Caco-2 (cell line): ENCODE measurements at regions not wholly inside any gene's neighbourhood (a gene's known extent, or its start where the extent isn't known, plus 50 kb on each side); places are given as distances from the start of the nearest gene placed in this dataset.

Experiments
- BruUV-seq: library from RNA; stranded (reverse); fragments of 400-500 nt; replicated peaks from 2 replicates; lab custom pipeline; 2021; lab: Mats Ljungman, UMichigan
- CTCF ChIA-PET: fragments of 300-600 bp; sonication (Branson Sonifier 250); formaldehyde crosslinking; loops from one replicate; lab custom pipeline; 2022; ENCODE audit warnings: antibody characterized with exemption; lab: Charles Lee
- POLR2A ChIA-PET: fragments of 300-600 bp; sonication (Branson Sonifier 250); formaldehyde crosslinking; loops from one replicate; lab custom pipeline; 2022; ENCODE audit warnings: antibody characterized with exemption; lab: Charles Lee
- DNase-seq, 2 experiments: peaks; one replicate each; pipeline versions ENCODE4 v3.0.0 to v3.0.0-alpha.2; 2020 to 2022
- H3K27me3 ChIP-seq: replicated peaks from 2 replicates; pipeline ENCODE4 v1.6.0; 2011; ENCODE audit warnings: low read length; ENCODE audit not compliant: control insufficient read depth, insufficient read depth
- H3K36me3 ChIP-seq: 2 replicates; pipeline ENCODE4 v1.5.1; 2011; ENCODE audit warnings: low read length; ENCODE audit not compliant: control insufficient read depth, insufficient read depth
- H3K4me1 ChIP-seq: fragments of 250-450 bp; sonication (Bioruptor Pico); 2 replicates; pipeline ENCODE4 v1.5.1; 2020; ENCODE audit warnings: mild to moderate bottlenecking
- H3K4me3 ChIP-seq: 2 replicates; pipeline ENCODE4 v1.5.1; 2011; ENCODE audit warnings: low read depth, mild to moderate bottlenecking, control low read depth, low read length
- H3K9me3 ChIP-seq: fragments of 250-450 bp; sonication (Bioruptor Pico); 2 replicates; pipeline ENCODE4 v1.5.1; 2020; ENCODE audit warnings: mild to moderate bottlenecking, moderate library complexity
- H3K27ac Mint-ChIP-seq: one replicate; pipeline ENCODE4 v1.8.0; 2022; ENCODE audit warnings: mixed read lengths; ENCODE audit not compliant: unreplicated experiment
- H3K27me3 Mint-ChIP-seq: one replicate; pipeline ENCODE4 v1.8.0; 2022; ENCODE audit warnings: mixed read lengths; ENCODE audit not compliant: insufficient read depth, unreplicated experiment
- H3K36me3 Mint-ChIP-seq: one replicate; pipeline ENCODE4 v1.8.0; 2022; ENCODE audit warnings: mild to moderate bottlenecking, mixed read lengths; ENCODE audit not compliant: insufficient read depth, unreplicated experiment
- H3K4me1 Mint-ChIP-seq: one replicate; pipeline ENCODE4 v1.8.0; 2022; ENCODE audit warnings: low read depth, mixed read lengths; ENCODE audit not compliant: unreplicated experiment
- H3K4me3 Mint-ChIP-seq: one replicate; pipeline ENCODE4 v1.8.0; 2022; ENCODE audit warnings: mild to moderate bottlenecking, moderate library complexity, mixed read lengths; ENCODE audit not compliant: unreplicated experiment
- H3K9me3 Mint-ChIP-seq: one replicate; pipeline ENCODE4 v1.8.0; 2022; ENCODE audit warnings: mixed read lengths; ENCODE audit not compliant: unreplicated experiment
- intact Hi-C: fragments of 100-400 bp; cut with micrococcal nuclease; formaldehyde crosslinking; loops from one replicate; pipeline ENCODE4 v1.10.0; 2022; ENCODE audit not compliant: unreplicated experiment
- TF ChIP-seq, protein P1 (sequence below), 2 experiments: fragments of 200-600 bp in 1 of 2; IDR thresholded peaks; 1 replicate in 1 of 2; 2 replicates in 1 of 2; pipeline versions ENCODE4 v1.5.1 to v1.8.0; 2011 to 2022; ENCODE audit warnings: antibody characterized with exemption in 1 of 2, control low read depth in 1 of 2, inconsistent platforms in 1 of 2, low read depth in 1 of 2, low read length in 1 of 2, mild to moderate bottlenecking in 1 of 2, moderate library complexity in 1 of 2; ENCODE audit not compliant: insufficient read depth in 1 of 2, severe bottlenecking in 1 of 2, unreplicated experiment in 1 of 2

DNA sequence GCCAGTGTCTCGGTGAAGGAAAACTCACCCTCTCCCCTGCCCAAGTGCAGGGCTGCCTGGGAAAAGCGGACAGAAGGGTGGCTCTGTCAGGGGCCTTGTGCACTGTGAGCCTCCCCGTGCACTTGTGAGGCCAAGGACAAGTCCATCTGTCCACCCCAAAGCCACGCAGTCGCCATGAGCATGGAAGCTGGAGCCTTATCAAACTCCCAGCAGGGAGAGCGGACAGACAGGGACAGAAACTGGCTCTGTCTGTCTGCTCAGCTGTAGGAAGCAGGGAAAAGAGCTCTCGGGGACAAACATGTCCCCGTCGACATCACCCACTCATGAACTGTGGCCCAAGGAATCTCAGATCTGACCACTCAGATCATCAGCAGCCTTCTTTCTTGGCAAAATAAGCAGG, 1385.4 kb downstream of the TBC1D22A start:
- Histone ChIP-seq H3K27me3 (no peaks in the 10 kb centered on the region), H3K4me3 (no peak overlapping the region), H3K4me1 (no peaks in the 10 kb centered on the region), H3K36me3 (no peaks in the 10 kb centered on the region), H3K9me3 (no peaks in the 10 kb centered on the region)
- H3K27me3 Mint-ChIP-seq, result peaks cover 15% of the 10 kb centered on the region
- TF ChIP-seq, protein P1, sequence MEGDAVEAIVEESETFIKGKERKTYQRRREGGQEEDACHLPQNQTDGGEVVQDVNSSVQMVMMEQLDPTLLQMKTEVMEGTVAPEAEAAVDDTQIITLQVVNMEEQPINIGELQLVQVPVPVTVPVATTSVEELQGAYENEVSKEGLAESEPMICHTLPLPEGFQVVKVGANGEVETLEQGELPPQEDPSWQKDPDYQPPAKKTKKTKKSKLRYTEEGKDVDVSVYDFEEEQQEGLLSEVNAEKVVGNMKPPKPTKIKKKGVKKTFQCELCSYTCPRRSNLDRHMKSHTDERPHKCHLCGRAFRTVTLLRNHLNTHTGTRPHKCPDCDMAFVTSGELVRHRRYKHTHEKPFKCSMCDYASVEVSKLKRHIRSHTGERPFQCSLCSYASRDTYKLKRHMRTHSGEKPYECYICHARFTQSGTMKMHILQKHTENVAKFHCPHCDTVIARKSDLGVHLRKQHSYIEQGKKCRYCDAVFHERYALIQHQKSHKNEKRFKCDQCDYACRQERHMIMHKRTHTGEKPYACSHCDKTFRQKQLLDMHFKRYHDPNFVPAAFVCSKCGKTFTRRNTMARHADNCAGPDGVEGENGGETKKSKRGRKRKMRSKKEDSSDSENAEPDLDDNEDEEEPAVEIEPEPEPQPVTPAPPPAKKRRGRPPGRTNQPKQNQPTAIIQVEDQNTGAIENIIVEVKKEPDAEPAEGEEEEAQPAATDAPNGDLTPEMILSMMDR (IDR thresholded peaks at IDR 0.05; ENCODE audit: insufficient read depth in 1 of 2, low read depth in 1 of 2, low read length in 1 of 2, severe bottlenecking in 1 of 2, unreplicated experiment in 1 of 2), result no peak
- intact Hi-C loops, result no loop called here
- ChIA-PET CTCF (no interaction called here), POLR2A (no interaction called here)
- DNase-seq, result no peak
- no peak overlapping the region for H3K27ac Mint-ChIP-seq
- H3K4me1 Mint-ChIP-seq, result no peaks in the 10 kb centered on the region
- H3K36me3 Mint-ChIP-seq, result no peaks in the 10 kb centered on the region
- BruUV-seq, result no TSS peak
- H3K9me3 Mint-ChIP-seq, result no peaks in the 10 kb centered on the region
- no peak overlapping the region for H3K4me3 Mint-ChIP-seq

DNA sequence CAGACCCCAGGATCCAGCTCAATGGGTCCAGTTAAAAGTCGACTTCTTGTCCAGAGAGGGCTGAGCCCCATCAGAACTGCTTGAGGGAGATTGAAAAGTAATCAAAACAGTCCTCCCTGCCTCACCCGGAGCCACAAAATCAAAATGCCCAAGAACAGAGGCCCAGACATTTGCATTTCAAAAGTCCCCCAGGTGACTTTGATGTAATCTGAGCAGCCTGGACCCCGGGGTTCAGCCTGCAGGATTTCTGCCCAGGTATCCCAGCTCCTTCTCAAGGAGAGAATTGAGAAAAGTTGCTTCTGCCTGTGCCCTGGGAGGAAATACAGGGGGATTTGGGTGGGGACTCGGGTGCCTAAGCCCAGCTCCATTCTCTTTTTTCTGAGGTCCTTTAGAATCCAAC, 1385.0 kb downstream of the TBC1D22A start:
- no peak overlapping the region for H3K27ac Mint-ChIP-seq
- no TSS peak for BruUV-seq
- intact Hi-C loops, result no loop called here
- H3K27me3 Mint-ChIP-seq, result peaks cover 15% of the 10 kb centered on the region
- H3K9me3 ChIP-seq, result no peaks in the 10 kb centered on the region
- no peaks in the 10 kb centered on the region for H3K36me3 Mint-ChIP-seq
- DNase-seq, result no peak
- no peaks in the 10 kb centered on the region for H3K4me1 Mint-ChIP-seq
- TF ChIP-seq, protein P1 (IDR thresholded peaks at IDR 0.05; ENCODE audit: insufficient read depth in 1 of 2, low read depth in 1 of 2, low read length in 1 of 2, severe bottlenecking in 1 of 2, unreplicated experiment in 1 of 2), result no peak
- no peak overlapping the region for H3K4me3 Mint-ChIP-seq
- H3K9me3 Mint-ChIP-seq, result no peaks in the 10 kb centered on the region
- CTCF ChIA-PET, result no interaction called here
- POLR2A ChIA-PET, result no interaction called here
- no peak overlapping the region for H3K4me3 ChIP-seq
- H3K36me3 ChIP-seq, result no peaks in the 10 kb centered on the region
- no peaks in the 10 kb centered on the region for H3K4me1 ChIP-seq
- no peaks in the 10 kb centered on the region for H3K27me3 ChIP-seq

DNA sequence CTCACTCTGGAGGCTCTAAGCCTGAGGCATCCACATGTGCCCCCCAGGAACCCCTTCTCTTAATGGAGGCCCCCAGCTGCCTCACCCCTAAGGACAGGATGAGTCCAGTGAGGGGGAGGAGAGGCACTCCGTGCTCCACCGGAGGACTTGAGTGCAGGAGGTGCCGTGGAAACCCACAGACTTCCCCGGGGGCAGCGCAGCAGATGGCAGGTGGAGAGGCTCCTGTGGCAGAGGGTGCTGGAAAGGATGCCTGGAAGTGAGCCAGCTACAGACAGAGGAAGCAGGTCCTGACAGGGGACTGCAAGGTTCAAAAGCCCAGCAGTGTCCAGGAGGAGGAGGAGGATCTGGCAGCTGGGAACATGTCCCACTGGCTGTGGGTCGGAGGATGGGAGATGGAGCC, 1384.0 kb downstream of the TBC1D22A start:
- Histone ChIP-seq H3K4me1 (no peaks in the 10 kb centered on the region), H3K9me3 (no peaks in the 10 kb centered on the region), H3K36me3 (no peaks in the 10 kb centered on the region), H3K4me3 (no peak overlapping the region), H3K27me3 (no peaks in the 10 kb centered on the region)
- intact Hi-C loops, result no loop called here
- BruUV-seq, result no TSS peak
- POLR2A ChIA-PET, result interaction anchor here (0.6 kb wide), 1 partner anchor 12 kb away, joined by 3 read pairs; no protein-coding TSS in a partner anchor
- Mint-ChIP-seq H3K27ac (no peak overlapping the region), H3K4me1 (no peaks in the 10 kb centered on the region), H3K36me3 (no peaks in the 10 kb centered on the region), H3K9me3 (no peaks in the 10 kb centered on the region), H3K27me3 (peaks cover 15% of the 10 kb centered on the region), H3K4me3 (no peak overlapping the region)
- TF ChIP-seq, protein P1 (IDR thresholded peaks at IDR 0.05; ENCODE audit: insufficient read depth in 1 of 2, low read depth in 1 of 2, low read length in 1 of 2, severe bottlenecking in 1 of 2, unreplicated experiment in 1 of 2), result no peak
- DNase-seq, result no peak
- CTCF ChIA-PET, result no interaction called here
